Hepatocyte (in vitro differentiated cells): ENCODE measurements at regions not wholly inside any gene's neighbourhood (a gene's known extent, or its start where the extent isn't known, plus 50 kb on each side); places are given as distances from the start of the nearest gene placed in this dataset.

Source experiments
- CTCF ChIP-seq: fragments of 200-600 bp; sonication (generic); IDR thresholded peaks from 2 replicates; pipeline ENCODE4 v1.5.1; 2016; ENCODE audit warnings: antibody characterized with exemption, mild to moderate bottlenecking; ENCODE audit not compliant: poor library complexity
- EZH2 ChIP-seq: fragments of 200-600 bp; sonication (generic); IDR thresholded peaks from 2 replicates; pipeline ENCODE4 v1.6.1; 2016; ENCODE audit warnings: antibody characterized with exemption, mild to moderate bottlenecking, borderline replicate concordance

DNA sequence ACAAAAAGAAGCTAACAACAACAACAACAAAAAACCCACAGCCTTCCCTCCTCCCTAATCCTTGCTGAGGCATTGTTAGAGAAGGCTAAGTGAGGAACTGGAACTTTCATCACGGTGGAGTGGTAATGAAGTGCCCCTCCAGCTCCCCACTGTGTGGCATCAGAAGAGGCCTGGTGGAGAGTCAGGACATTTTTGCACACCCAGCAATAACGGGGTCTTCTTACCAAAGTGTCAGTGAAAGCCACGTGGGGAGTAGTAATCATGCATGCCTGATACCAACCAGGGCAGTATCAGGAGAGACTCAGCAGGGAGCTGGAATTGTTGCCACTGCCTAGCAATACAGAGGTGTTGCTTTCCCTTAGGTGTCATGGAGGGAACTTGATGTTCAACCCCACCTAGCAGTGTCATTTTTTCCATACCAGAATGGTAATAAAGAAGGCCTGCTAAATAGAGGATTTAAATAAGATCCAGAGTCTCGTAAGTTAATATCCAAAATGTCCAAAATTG, 299.7 kb upstream of the RGS6 start:
- TF ChIP-seq CTCF (no peak), EZH2 (no peak)
